ENCODE measurements at regions not wholly inside any gene's neighbourhood (a gene's known extent, or its start where the extent isn't known, plus 50 kb on each side); places are given as distances from the start of the nearest gene placed in this dataset.

GRCh38 chr6:74259981-74260380, 564.0 kb downstream of the CD109 start:
- TF ChIP-seq CTCF (IDR thresholded peaks at IDR 0.05 in 4 of 5, conservative IDR thresholded peaks at IDR 0.05 in 1 of 5) (no peak), POLR2A (IDR thresholded peaks at IDR 0.05) (no peak)
